Upper lobe of right lung (tissue), 1 donor: ENCODE measurements at regions not wholly inside any gene's neighbourhood (a gene's known extent, or its start where the extent isn't known, plus 50 kb on each side); places are given as distances from the start of the nearest gene placed in this dataset.
A peak's percentile ranks its signal among the peaks of the same experiment; 100 is the strongest.

Source experiments
- ATAC-seq: fragments of 200-7000 bp; cut with Tn5 transposase; one replicate; pipeline ENCODE4 v1.9.1; 2020; ENCODE audit warnings: mild to moderate bottlenecking, moderate library complexity
- DNase-seq: peaks from one replicate; pipeline ENCODE4 v3.0.0-alpha.2; 2020
- H3K27ac ChIP-seq: fragments of 200-600 bp; one replicate; pipeline ENCODE4 v1.8.0; 2022
- H3K27me3 ChIP-seq: fragments of 200-600 bp; one replicate; pipeline ENCODE4 v1.8.0; 2022; ENCODE audit warnings: mild to moderate bottlenecking
- H3K36me3 ChIP-seq: fragments of 200-600 bp; one replicate; pipeline ENCODE4 v1.8.0; 2022
- H3K4me1 ChIP-seq: fragments of 200-600 bp; one replicate; pipeline ENCODE4 v1.8.0; 2022
- H3K4me3 ChIP-seq: fragments of 200-600 bp; one replicate; pipeline ENCODE4 v1.8.0; 2022; ENCODE audit warnings: mild to moderate bottlenecking
- H3K9me3 ChIP-seq: fragments of 200-600 bp; one replicate; pipeline ENCODE4 v1.8.0; 2022
- intact Hi-C: fragments of 100-400 bp; cut with DNase I; formaldehyde crosslinking; loops from one replicate; pipeline ENCODE4 v1.11.0; 2022
- TF ChIP-seq, protein P1 (sequence below): fragments of 200-600 bp; IDR thresholded peaks from one replicate; pipeline ENCODE4 v1.8.0; 2022; ENCODE audit warnings: antibody characterized with exemption
- donor health status: DM: no; HTN: yes; CAD: no; lungs with severe emphysema.

DNA sequence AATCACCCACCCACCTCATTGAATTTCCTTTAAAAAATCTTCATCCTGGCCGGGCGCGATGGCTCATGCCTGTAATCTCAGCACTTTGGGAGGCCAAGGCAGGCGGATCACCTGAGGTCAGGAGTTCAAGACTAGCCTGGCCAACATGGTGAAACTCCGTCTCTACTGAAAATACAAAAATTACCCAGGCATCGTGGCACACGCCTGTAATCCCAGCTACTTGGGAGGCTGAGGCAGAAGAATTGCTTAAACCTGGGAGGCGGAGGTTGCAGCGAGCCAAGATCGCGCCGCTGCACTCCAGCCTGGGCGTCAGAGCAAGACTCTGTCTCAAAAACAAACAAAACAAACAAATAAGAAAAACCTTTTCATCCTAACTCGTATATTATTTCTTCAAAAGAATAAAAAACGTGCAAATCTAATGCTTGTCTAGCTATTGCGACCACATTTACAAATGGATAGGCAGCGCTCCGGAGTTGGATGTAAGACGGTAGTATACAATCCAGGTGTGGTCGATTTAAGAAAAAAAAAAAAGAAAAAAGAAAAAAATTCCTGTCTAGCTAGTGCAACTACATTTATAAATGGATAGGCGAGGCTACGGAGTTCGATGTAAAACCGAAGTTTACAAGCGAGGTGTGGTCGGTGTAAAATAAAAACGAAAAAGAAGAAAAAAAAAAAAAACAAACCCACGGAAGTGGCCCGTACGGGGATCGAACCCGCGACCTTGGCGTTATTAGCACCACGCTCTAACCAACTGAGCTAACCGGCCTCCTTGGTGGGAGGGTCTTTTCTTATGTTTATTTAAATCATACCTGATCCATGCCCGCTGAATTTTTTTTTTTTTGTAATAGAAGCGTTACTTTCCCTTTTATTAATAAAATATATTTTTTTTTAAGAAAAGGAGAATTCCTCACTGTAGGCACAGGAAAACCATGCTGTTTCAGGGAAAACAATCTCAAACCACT is 70.7 kb upstream of the PRSS16 start:
- peak; percentile 60 for ATAC-seq
- intact Hi-C loops: no loop called here

DNA sequence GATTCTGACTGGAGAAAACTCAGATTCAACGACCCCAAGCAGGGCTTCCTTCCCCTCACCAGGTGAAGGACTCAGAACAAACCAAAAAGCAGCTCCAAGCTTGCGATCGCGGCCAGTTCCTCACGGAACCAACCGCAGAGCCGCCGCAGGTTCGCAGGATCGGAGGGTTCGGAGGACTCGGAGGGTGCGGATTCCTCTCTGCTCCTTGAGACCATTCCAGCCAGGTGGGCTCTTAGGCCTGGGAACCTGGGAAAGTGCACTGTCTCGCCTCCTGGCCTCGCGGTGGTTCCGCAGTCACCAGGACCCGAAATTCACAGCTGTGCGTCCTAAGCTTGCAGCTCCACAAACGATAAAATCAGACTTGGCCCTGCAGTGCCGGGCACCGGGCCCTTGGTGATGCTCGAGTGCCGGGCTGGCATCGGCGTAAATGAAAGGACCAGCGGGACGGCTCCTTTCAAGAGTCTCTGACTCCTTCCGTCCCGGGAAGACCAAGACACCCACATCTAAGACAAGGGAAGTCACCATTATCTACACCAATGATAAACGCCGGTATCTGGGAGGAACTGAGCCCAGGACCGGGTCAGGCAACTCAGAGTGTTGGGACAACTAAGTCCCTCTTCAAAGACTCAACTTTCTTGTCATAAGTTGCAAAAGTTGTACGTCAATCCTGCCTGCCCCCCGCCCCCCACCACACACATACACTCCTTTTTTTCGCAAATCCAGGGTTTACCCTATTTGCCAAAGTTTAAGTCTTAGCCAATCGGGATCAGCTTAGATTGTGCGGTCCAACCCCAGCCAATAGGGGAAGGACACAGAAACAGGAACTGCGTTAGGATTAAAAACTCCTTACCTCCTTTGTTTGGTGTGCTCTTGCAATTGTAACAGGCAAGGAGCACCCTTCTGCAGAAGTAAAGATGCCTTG is 69.8 kb upstream of the PRSS16 start:
- H3K9me3 ChIP-seq: no peaks in the 10 kb centered on the region
- H3K4me3 ChIP-seq: peak overlapping the region; percentile 98
- H3K27me3 ChIP-seq: no peaks in the 10 kb centered on the region
- TF ChIP-seq, protein P1, sequence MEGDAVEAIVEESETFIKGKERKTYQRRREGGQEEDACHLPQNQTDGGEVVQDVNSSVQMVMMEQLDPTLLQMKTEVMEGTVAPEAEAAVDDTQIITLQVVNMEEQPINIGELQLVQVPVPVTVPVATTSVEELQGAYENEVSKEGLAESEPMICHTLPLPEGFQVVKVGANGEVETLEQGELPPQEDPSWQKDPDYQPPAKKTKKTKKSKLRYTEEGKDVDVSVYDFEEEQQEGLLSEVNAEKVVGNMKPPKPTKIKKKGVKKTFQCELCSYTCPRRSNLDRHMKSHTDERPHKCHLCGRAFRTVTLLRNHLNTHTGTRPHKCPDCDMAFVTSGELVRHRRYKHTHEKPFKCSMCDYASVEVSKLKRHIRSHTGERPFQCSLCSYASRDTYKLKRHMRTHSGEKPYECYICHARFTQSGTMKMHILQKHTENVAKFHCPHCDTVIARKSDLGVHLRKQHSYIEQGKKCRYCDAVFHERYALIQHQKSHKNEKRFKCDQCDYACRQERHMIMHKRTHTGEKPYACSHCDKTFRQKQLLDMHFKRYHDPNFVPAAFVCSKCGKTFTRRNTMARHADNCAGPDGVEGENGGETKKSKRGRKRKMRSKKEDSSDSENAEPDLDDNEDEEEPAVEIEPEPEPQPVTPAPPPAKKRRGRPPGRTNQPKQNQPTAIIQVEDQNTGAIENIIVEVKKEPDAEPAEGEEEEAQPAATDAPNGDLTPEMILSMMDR: peak; percentile 64
- ATAC-seq: peak; percentile 93
- H3K4me1 ChIP-seq: peaks cover 4% of the 10 kb centered on the region
- peak overlapping the region; percentile 89 for H3K27ac ChIP-seq
- peak; percentile 90 for DNase-seq
- intact Hi-C loops: no loop called here
- H3K36me3 ChIP-seq: no peaks in the 10 kb centered on the region

More for the DNA sequence above, 70.7 kb upstream of the PRSS16 start:
- peak; percentile 70 for DNase-seq
- no peaks in the 10 kb centered on the region for H3K27me3 ChIP-seq
- peaks cover 4% of the 10 kb centered on the region for H3K4me1 ChIP-seq
- TF ChIP-seq, protein P1: no peak
- H3K9me3 ChIP-seq: no peaks in the 10 kb centered on the region
- peak overlapping the region; percentile 98 for H3K4me3 ChIP-seq
- H3K27ac ChIP-seq: peak overlapping the region; percentile 89
- no peaks in the 10 kb centered on the region for H3K36me3 ChIP-seq

GRCh38 chr6:27178407-27178730 is 69.1 kb upstream of the PRSS16 start:
- intact Hi-C loops: no loop called here
- no peak for DNase-seq
- H3K27me3 ChIP-seq: no peaks in the 10 kb centered on the region
- ATAC-seq: peak; percentile 8
- peak overlapping the region; percentile 89 for H3K27ac ChIP-seq
- peak overlapping the region; percentile 98 for H3K4me3 ChIP-seq
- H3K9me3 ChIP-seq: no peaks in the 10 kb centered on the region
- peaks cover 4% of the 10 kb centered on the region for H3K4me1 ChIP-seq
- H3K36me3 ChIP-seq: no peaks in the 10 kb centered on the region
- TF ChIP-seq, protein P1: no peak

- intact Hi-C loops: no loop called here
- Histone ChIP-seq H3K27me3 (no peaks in the 10 kb centered on the region), H3K4me1 (peaks cover 4% of the 10 kb centered on the region), H3K36me3 (no peaks in the 10 kb centered on the region), H3K4me3 (peak overlapping the region; percentile 98), H3K27ac (no peak overlapping the region), H3K9me3 (no peaks in the 10 kb centered on the region)
- TF ChIP-seq, protein P1: no peak
- DNase-seq (no peak), ATAC-seq (no peak)
These were observed 68.6 kb upstream of the PRSS16 start for GRCh38 chr6:27178860-27179259.

- intact Hi-C loops: no loop called here
- Histone ChIP-seq H3K9me3 (no peaks in the 10 kb centered on the region), H3K4me1 (no peaks in the 10 kb centered on the region), H3K27ac (no peak overlapping the region), H3K27me3 (no peaks in the 10 kb centered on the region), H3K36me3 (no peaks in the 10 kb centered on the region), H3K4me3 (no peak overlapping the region)
- DNase-seq: no peak
- no peak for ATAC-seq
- TF ChIP-seq, protein P1: no peak
These were observed 64.3 kb upstream of the PRSS16 start for GRCh38 chr6:27183060-27183832.
